Activated T-cell treated with anti-CD3 and anti-CD28 coated beads, Interleukin-2, amount 50 U/mL, for 72 hours (primary cell): ENCODE measurements at regions not wholly inside any gene's neighbourhood (a gene's known extent, or its start where the extent isn't known, plus 50 kb on each side); places are given as distances from the start of the nearest gene placed in this dataset.
A peak's percentile ranks its signal among the peaks of the same experiment; 100 is the strongest.
"Not testable (repeated sequence)": the region's sequence is repeated elsewhere in the genome, so short reads cannot be mapped to it uniquely, and the experiment has no call there.

Experiments
- ATAC-seq, 2 donors: fragments of 150-1000 bp; cut with Tn5 transposase; replicated peaks in 1 of 2; 2 replicates each; pipeline ENCODE4 v1.10.0; 2021; ENCODE audit warnings: moderate library complexity in 2 of 2, mild to moderate bottlenecking in 1 of 2
- DNase-seq, 2 donors: peaks; one replicate each; pipeline ENCODE4 v3.0.0; 2021 to 2022; ENCODE audit warnings: mixed read lengths in 1 of 2
- H3K27ac Mint-ChIP-seq: one replicate; pipeline ENCODE4 v1.8.0; 2022; ENCODE audit warnings: mild to moderate bottlenecking, moderate library complexity, mixed read lengths
- H3K27me3 Mint-ChIP-seq: one replicate; pipeline ENCODE4 v1.8.0; 2022; ENCODE audit warnings: low read depth, mixed read lengths
- H3K36me3 Mint-ChIP-seq, 2 donors: one replicate each; pipeline ENCODE4 v1.8.0; 2022; ENCODE audit warnings: mixed read lengths in 2 of 2, mild to moderate bottlenecking in 1 of 2; ENCODE audit not compliant: insufficient read depth in 2 of 2
- H3K4me1 Mint-ChIP-seq: one replicate; pipeline ENCODE4 v1.8.0; 2022; ENCODE audit warnings: low read depth, mixed read lengths
- H3K4me3 Mint-ChIP-seq, 2 donors: one replicate each; pipeline ENCODE4 v1.8.0; 2022; ENCODE audit warnings: mild to moderate bottlenecking in 2 of 2, mixed read lengths in 2 of 2, moderate library complexity in 2 of 2
- H3K9me3 Mint-ChIP-seq, 2 donors: one replicate each; pipeline ENCODE4 v1.8.0; 2022; ENCODE audit warnings: mixed read lengths in 2 of 2

- not testable (repeated sequence) for H3K27ac Mint-ChIP-seq, H3K9me3 Mint-ChIP-seq, ATAC-seq, DNase-seq, H3K4me1 Mint-ChIP-seq, H3K4me3 Mint-ChIP-seq, H3K36me3 Mint-ChIP-seq
- peaks cover 17% of the 10 kb centered on the region for H3K27me3 Mint-ChIP-seq
These were observed 123.8 kb upstream of the PALS2 start for GRCh38 chr7:24449416-24449815.

GRCh38 chr7:24455813-24456525 is 117.3 kb upstream of the PALS2 start:
- H3K36me3 Mint-ChIP-seq: no peaks in the 10 kb centered on the region
- no peaks in the 10 kb centered on the region for H3K9me3 Mint-ChIP-seq
- no peak for DNase-seq
- no peaks in the 10 kb centered on the region for H3K4me1 Mint-ChIP-seq
- no peak for ATAC-seq
- peaks cover 25% of the 10 kb centered on the region for H3K27me3 Mint-ChIP-seq
- no peak overlapping the region for H3K4me3 Mint-ChIP-seq
- no peak overlapping the region for H3K27ac Mint-ChIP-seq

GRCh38 chr7:24456526-24457218 is 116.6 kb upstream of the PALS2 start:
- Mint-ChIP-seq H3K36me3 (no peaks in the 10 kb centered on the region), H3K4me1 (no peaks in the 10 kb centered on the region), H3K9me3 (no peaks in the 10 kb centered on the region), H3K27ac (no peak overlapping the region), H3K27me3 (peaks cover 26% of the 10 kb centered on the region), H3K4me3 (no peak overlapping the region)
- ATAC-seq: no peak
- DNase-seq: no peak

- Mint-ChIP-seq H3K27me3 (peaks cover 23% of the 10 kb centered on the region), H3K4me3 (no peak overlapping the region), H3K4me1 (no peaks in the 10 kb centered on the region), H3K27ac (no peak overlapping the region), H3K9me3 (no peaks in the 10 kb centered on the region), H3K36me3 (no peaks in the 10 kb centered on the region)
- no peak for ATAC-seq
- DNase-seq: no peak
These were observed 116.1 kb upstream of the PALS2 start for GRCh38 chr7:24457219-24457558.

- no peak for DNase-seq
- H3K4me3 Mint-ChIP-seq: no peak overlapping the region
These were observed 111.1 kb upstream of the PALS2 start for GRCh38 chr7:24462117-24462516.

GRCh38 chr7:24462984-24463383 is 110.3 kb upstream of the PALS2 start:
- Mint-ChIP-seq H3K4me3 (no peak overlapping the region), H3K27me3 (peaks cover 13% of the 10 kb centered on the region), H3K27ac (no peak overlapping the region), H3K36me3 (no peaks in the 10 kb centered on the region), H3K4me1 (no peaks in the 10 kb centered on the region), H3K9me3 (no peaks in the 10 kb centered on the region)
- DNase-seq (no peak), ATAC-seq (no peak)

More at GRCh38 chr7:24462117-24462516, 111.1 kb upstream of the PALS2 start:
- no peaks in the 10 kb centered on the region for H3K36me3 Mint-ChIP-seq
- H3K9me3 Mint-ChIP-seq: no peaks in the 10 kb centered on the region
- peaks cover 13% of the 10 kb centered on the region for H3K27me3 Mint-ChIP-seq
- H3K4me1 Mint-ChIP-seq: no peaks in the 10 kb centered on the region
- no peak for ATAC-seq
- no peak overlapping the region for H3K27ac Mint-ChIP-seq

- Mint-ChIP-seq H3K4me1 (no peaks in the 10 kb centered on the region), H3K4me3 (no peak overlapping the region), H3K9me3 (no peaks in the 10 kb centered on the region), H3K36me3 (no peaks in the 10 kb centered on the region), H3K27me3 (peaks cover 13% of the 10 kb centered on the region), H3K27ac (no peak overlapping the region)
- no peak for DNase-seq
- no peak for ATAC-seq
These were observed 109.8 kb upstream of the PALS2 start for GRCh38 chr7:24463474-24463873.

GRCh38 chr7:24464861-24465260 is 108.4 kb upstream of the PALS2 start:
- Mint-ChIP-seq H3K9me3 (no peaks in the 10 kb centered on the region), H3K36me3 (no peaks in the 10 kb centered on the region), H3K4me1 (no peaks in the 10 kb centered on the region), H3K27ac (no peak overlapping the region), H3K4me3 (no peak overlapping the region), H3K27me3 (peaks cover 8% of the 10 kb centered on the region)
- DNase-seq (no peak), ATAC-seq (no peak)

- H3K27me3 Mint-ChIP-seq: peaks cover 5% of the 10 kb centered on the region
- no peaks in the 10 kb centered on the region for H3K36me3 Mint-ChIP-seq
- ATAC-seq (no peak), DNase-seq (no peak)
- H3K4me3 Mint-ChIP-seq: no peak overlapping the region
- no peaks in the 10 kb centered on the region for H3K9me3 Mint-ChIP-seq
- no peaks in the 10 kb centered on the region for H3K4me1 Mint-ChIP-seq
- H3K27ac Mint-ChIP-seq: no peak overlapping the region
These were observed 107.0 kb upstream of the PALS2 start for GRCh38 chr7:24466168-24466768.

- Mint-ChIP-seq H3K27ac (no peak overlapping the region), H3K27me3 (no peaks in the 10 kb centered on the region), H3K36me3 (no peaks in the 10 kb centered on the region), H3K4me3 (no peak overlapping the region), H3K4me1 (no peaks in the 10 kb centered on the region), H3K9me3 (no peaks in the 10 kb centered on the region)
- ATAC-seq (no peak), DNase-seq (no peak)
These were observed 104.1 kb upstream of the PALS2 start for GRCh38 chr7:24469118-24469517.

- no peaks in the 10 kb centered on the region for H3K36me3 Mint-ChIP-seq
- ATAC-seq (peak; percentile 84 to 94), DNase-seq (no peak)
- no peaks in the 10 kb centered on the region for H3K4me1 Mint-ChIP-seq
- H3K9me3 Mint-ChIP-seq: no peaks in the 10 kb centered on the region
- H3K27ac Mint-ChIP-seq: no peak overlapping the region
- H3K27me3 Mint-ChIP-seq: no peaks in the 10 kb centered on the region
- H3K4me3 Mint-ChIP-seq: no peak overlapping the region
These were observed 101.2 kb upstream of the PALS2 start for GRCh38 chr7:24472093-24472492.

- Mint-ChIP-seq H3K4me1 (no peaks in the 10 kb centered on the region), H3K4me3 (no peak overlapping the region), H3K27ac (no peak overlapping the region), H3K36me3 (no peaks in the 10 kb centered on the region), H3K9me3 (no peaks in the 10 kb centered on the region), H3K27me3 (peaks cover 7% of the 10 kb centered on the region)
- DNase-seq (no peak), ATAC-seq (no peak)
These were observed 97.9 kb upstream of the PALS2 start for GRCh38 chr7:24475166-24475961.

- Mint-ChIP-seq H3K36me3 (no peaks in the 10 kb centered on the region), H3K4me3 (no peak overlapping the region), H3K27ac (no peak overlapping the region), H3K4me1 (no peaks in the 10 kb centered on the region), H3K27me3 (peaks cover 16% of the 10 kb centered on the region), H3K9me3 (no peaks in the 10 kb centered on the region)
- DNase-seq: no peak
- no peak for ATAC-seq
These were observed 97.0 kb upstream of the PALS2 start for GRCh38 chr7:24476227-24476626.
